Coronary artery (tissue), 2 donors: ENCODE measurements at regions not wholly inside any gene's neighbourhood (a gene's known extent, or its start where the extent isn't known, plus 50 kb on each side); places are given as distances from the start of the nearest gene placed in this dataset.

Experiments
- DNase-seq: peaks from one replicate; pipeline ENCODE4 v3.0.0-alpha.2; 2017; ENCODE audit warnings: low spot score
- H3K27ac ChIP-seq, 2 donors: fragments of 200-600 bp; sonication (generic); one replicate each; pipeline ENCODE4 v1.5.1; 2016 to 2019
- H3K4me3 ChIP-seq: fragments of 200-600 bp; sonication (generic); 2 replicates; pipeline ENCODE4 v1.5.1; 2016; ENCODE audit warnings: mild to moderate bottlenecking, moderate library complexity
- CTCF ChIP-seq: fragments of 200-600 bp; sonication (generic); IDR thresholded peaks from one replicate; pipeline ENCODE4 v1.5.1; 2019; ENCODE audit warnings: antibody characterized with exemption

DNA sequence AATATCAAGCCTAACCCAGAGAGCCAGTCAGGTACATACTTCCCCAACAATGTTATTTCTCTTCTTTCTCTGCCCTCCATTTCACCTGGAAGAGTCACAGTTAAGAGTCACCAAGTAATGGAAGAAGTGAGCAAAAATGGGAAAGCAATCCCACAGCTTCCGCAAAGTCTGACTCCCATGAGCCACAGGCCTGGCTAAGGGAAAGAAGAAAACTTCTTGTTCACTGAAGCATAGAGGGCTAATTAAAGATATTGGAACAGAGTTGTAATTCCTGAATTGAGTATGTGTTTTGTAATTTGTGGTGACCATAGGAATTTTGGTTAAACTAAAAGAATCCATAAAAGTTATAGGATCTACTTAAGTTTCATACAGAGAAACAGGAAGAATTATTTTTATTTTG lies 830.9 kb upstream of the PCDH20 start:
- no peak for DNase-seq
- no peak for TF ChIP-seq CTCF
- H3K4me3 ChIP-seq = no peak overlapping the region
- H3K27ac ChIP-seq = no peak overlapping the region

GRCh38 chr13:62243106-62243505 lies 827.5 kb upstream of the PCDH20 start:
- Histone ChIP-seq H3K27ac (no peak overlapping the region), H3K4me3 (no peak overlapping the region)
- DNase-seq = no peak
- no peak for TF ChIP-seq CTCF

GRCh38 chr13:62234780-62235440 lies 819.3 kb upstream of the PCDH20 start:
- no peak for DNase-seq
- TF ChIP-seq CTCF = no peak
- no peak overlapping the region for H3K4me3 ChIP-seq
- H3K27ac ChIP-seq = no peak overlapping the region

DNA sequence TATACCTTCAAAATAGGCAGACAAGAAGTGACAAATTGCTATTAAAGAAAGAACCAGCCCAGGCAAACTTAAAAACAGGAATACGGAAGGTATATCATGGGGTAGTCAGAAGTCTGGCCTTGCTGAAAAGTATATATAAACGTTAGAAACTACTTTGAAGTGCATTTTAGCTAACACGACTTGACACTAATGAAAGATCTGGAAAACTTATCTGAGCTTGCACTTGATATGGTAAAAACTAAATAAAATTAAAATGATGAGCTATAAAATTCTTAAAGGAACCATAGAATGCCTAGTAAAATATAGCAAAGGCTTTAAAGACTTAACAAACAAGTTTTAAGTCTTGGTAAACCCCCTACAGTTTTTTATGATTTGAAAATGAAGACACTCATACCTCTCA lies 795.3 kb upstream of the PCDH20 start:
- H3K27ac ChIP-seq = no peak overlapping the region
- DNase-seq = no peak
- H3K4me3 ChIP-seq = no peak overlapping the region
- TF ChIP-seq CTCF = no peak

- DNase-seq = no peak
- H3K4me3 ChIP-seq = no peak overlapping the region
- TF ChIP-seq CTCF = no peak
- H3K27ac ChIP-seq = no peak overlapping the region
Observed at GRCh38 chr13:62209529-62209928, 793.9 kb upstream of the PCDH20 start.

GRCh38 chr13:62207388-62207787 lies 791.7 kb upstream of the PCDH20 start:
- no peak for DNase-seq
- no peak overlapping the region for H3K27ac ChIP-seq
- H3K4me3 ChIP-seq = no peak overlapping the region
- TF ChIP-seq CTCF = no peak

GRCh38 chr13:62206165-62206564 lies 790.5 kb upstream of the PCDH20 start:
- Histone ChIP-seq H3K4me3 (no peak overlapping the region), H3K27ac (no peak overlapping the region)
- no peak for DNase-seq
- TF ChIP-seq CTCF = no peak
